H9 (cell line): ENCODE measurements at regions not wholly inside any gene's neighbourhood (a gene's known extent, or its start where the extent isn't known, plus 50 kb on each side); places are given as distances from the start of the nearest gene placed in this dataset.

Experiments used
- DNase-seq: peaks from one replicate; pipeline ENCODE4 v3.0.0-alpha.2; 2017
- H2AFZ ChIP-seq: one replicate; pipeline ENCODE4 v1.6.1; 2013; ENCODE audit warnings: mild to moderate bottlenecking, low read length, control low read depth, moderate library complexity
- H2AK5ac ChIP-seq: 2 replicates; pipeline ENCODE4 v1.6.1; 2013; ENCODE audit warnings: low read length, control low read depth, mixed read lengths; ENCODE audit not compliant: insufficient read length
- H2BK120ac ChIP-seq: one replicate; pipeline ENCODE4 v1.6.1; 2013; ENCODE audit warnings: low read depth, mild to moderate bottlenecking, low read length, control low read depth, inconsistent platforms; ENCODE audit not compliant: poor library complexity, severe bottlenecking
- H2BK12ac ChIP-seq: 2 replicates; pipeline ENCODE4 v1.6.1; 2013; ENCODE audit warnings: low read length, control low read depth, mixed read lengths, low read depth; ENCODE audit not compliant: insufficient read length
- H2BK15ac ChIP-seq: 2 replicates; pipeline ENCODE4 v1.6.1; 2013; ENCODE audit warnings: low read depth, low read length, control low read depth
- H2BK20ac ChIP-seq: one replicate; pipeline ENCODE4 v1.6.1; 2013; ENCODE audit warnings: low read depth, mild to moderate bottlenecking, low read length, control low read depth, inconsistent platforms; ENCODE audit not compliant: poor library complexity, severe bottlenecking
- H2BK5ac ChIP-seq: 2 replicates; pipeline ENCODE4 v1.6.1; 2013; ENCODE audit warnings: low read length, control low read depth, mixed read lengths; ENCODE audit not compliant: insufficient read length
- H3K14ac ChIP-seq: 2 replicates; pipeline ENCODE4 v1.6.1; 2013; ENCODE audit warnings: low read length, control low read depth; ENCODE audit not compliant: insufficient read depth
- H3K18ac ChIP-seq: 2 replicates; pipeline ENCODE4 v1.6.1; 2013; ENCODE audit warnings: low read depth, mild to moderate bottlenecking, mixed read lengths, low read length, control low read depth; ENCODE audit not compliant: insufficient read length
- H3K23ac ChIP-seq: 2 replicates; pipeline ENCODE4 v1.6.1; 2013; ENCODE audit warnings: low read length, control low read depth, mixed read lengths, low read depth; ENCODE audit not compliant: insufficient read length
- H3K23me2 ChIP-seq: 2 replicates; pipeline ENCODE4 v1.6.1; 2013; ENCODE audit warnings: low read depth, mild to moderate bottlenecking, mixed read lengths, low read length, control low read depth; ENCODE audit not compliant: insufficient read length, poor library complexity, severe bottlenecking
- H3K27ac ChIP-seq: 2 replicates; pipeline ENCODE4 v1.5.1; 2013; ENCODE audit warnings: low read length, control low read depth, mixed read lengths, low read depth; ENCODE audit not compliant: insufficient read length
- H3K27me3 ChIP-seq: 2 replicates; pipeline ENCODE4 v1.6.1; 2013; ENCODE audit warnings: low read length, control low read depth, inconsistent platforms; ENCODE audit not compliant: insufficient read depth
- H3K4ac ChIP-seq: 2 replicates; pipeline ENCODE4 v1.6.1; 2013; ENCODE audit warnings: low read depth, mild to moderate bottlenecking, control low read depth, inconsistent platforms, low read length, moderate library complexity
- H3K4me1 ChIP-seq: 2 replicates; pipeline ENCODE4 v1.6.1; 2013; ENCODE audit warnings: low read length, control low read depth, inconsistent platforms; ENCODE audit not compliant: insufficient read depth
- H3K4me2 ChIP-seq: 2 replicates; pipeline ENCODE4 v1.6.1; 2013; ENCODE audit warnings: low read length, control low read depth, mixed read lengths; ENCODE audit not compliant: insufficient read length, insufficient read depth
- H3K56ac ChIP-seq: 2 replicates; pipeline ENCODE4 v1.6.1; 2013; ENCODE audit warnings: low read depth, mild to moderate bottlenecking, mixed read lengths, low read length, control low read depth; ENCODE audit not compliant: insufficient read length
- H3K79me1 ChIP-seq: 2 replicates; pipeline ENCODE4 v1.6.1; 2013; ENCODE audit warnings: low read depth, mild to moderate bottlenecking, moderate library complexity, low read length, control low read depth, inconsistent platforms; ENCODE audit not compliant: insufficient read depth, poor library complexity, severe bottlenecking
- H3K79me2 ChIP-seq: 2 replicates; pipeline ENCODE4 v1.6.1; 2013; ENCODE audit warnings: low read length, control low read depth, inconsistent platforms; ENCODE audit not compliant: insufficient read depth
- H3K9ac ChIP-seq: 2 replicates; pipeline ENCODE4 v1.6.1; 2013; ENCODE audit warnings: low read length, control low read depth, mixed read lengths; ENCODE audit not compliant: insufficient read length; ENCODE audit errors: extremely low read depth
- H3K9me3 ChIP-seq: one replicate; pipeline ENCODE4 v1.6.1; 2013; ENCODE audit warnings: low read depth, low read length, inconsistent platforms; ENCODE audit not compliant: control insufficient read depth
- H3T11ph ChIP-seq: one replicate; pipeline ENCODE4 v1.6.1; 2013; ENCODE audit warnings: mild to moderate bottlenecking, low read length, control low read depth, inconsistent platforms
- H4K20me1 ChIP-seq: one replicate; pipeline ENCODE4 v1.6.1; 2013; ENCODE audit not compliant: control insufficient read depth, insufficient read length, insufficient read depth
- H4K5ac ChIP-seq: 2 replicates; pipeline ENCODE4 v1.6.1; 2013; ENCODE audit warnings: low read depth, mild to moderate bottlenecking, mixed read lengths, low read length, control low read depth; ENCODE audit not compliant: insufficient read length
- H4K8ac ChIP-seq: replicated peaks from 2 replicates; pipeline ENCODE4 v1.6.1; 2013; ENCODE audit warnings: low read length, control low read depth, mixed read lengths, low read depth; ENCODE audit not compliant: insufficient read length
- H4K91ac ChIP-seq: 2 replicates; pipeline ENCODE4 v1.6.1; 2013; ENCODE audit warnings: low read depth, mild to moderate bottlenecking, moderate library complexity, mixed read lengths, low read length, control low read depth; ENCODE audit not compliant: insufficient read length
- H3K27ac Mint-ChIP-seq, 3 experiments: 2 replicates in 2 of 3; 3 replicates in 1 of 3; pipeline ENCODE4 v1.8.0; 2020 to 2021; ENCODE audit warnings: mixed read lengths in 3 of 3, mild to moderate bottlenecking in 1 of 3, moderate library complexity in 1 of 3
- H3K27me3 Mint-ChIP-seq: 2 replicates; pipeline ENCODE4 v1.8.0; 2021; ENCODE audit warnings: low read depth, mild to moderate bottlenecking, moderate library complexity, mixed read lengths
- H3K36me3 Mint-ChIP-seq, 3 experiments: 2 replicates in 2 of 3; 3 replicates in 1 of 3; pipeline ENCODE4 v1.8.0; 2020 to 2021; ENCODE audit warnings: low read depth in 3 of 3, mixed read lengths in 3 of 3; ENCODE audit not compliant: insufficient read depth in 1 of 3
- H3K4me1 Mint-ChIP-seq, 2 experiments: 2 replicates each; pipeline ENCODE4 v1.8.0; 2020; ENCODE audit warnings: mixed read lengths in 2 of 2
- H3K4me3 Mint-ChIP-seq, 2 experiments: 2 replicates in 1 of 2; 3 replicates in 1 of 2; pipeline ENCODE4 v1.8.0; 2020 to 2021; ENCODE audit warnings: mild to moderate bottlenecking in 2 of 2, mixed read lengths in 2 of 2, moderate library complexity in 1 of 2
- H3K9me3 Mint-ChIP-seq, 2 experiments: 2 replicates in 1 of 2; 3 replicates in 1 of 2; pipeline ENCODE4 v1.8.0; 2020; ENCODE audit warnings: mild to moderate bottlenecking in 2 of 2, mixed read lengths in 2 of 2, moderate library complexity in 1 of 2
- WGBS: extraction: QIAGEN DNeasy Blood & Tissue Kit; methylation state at CpG from one replicate; pipeline ENCODE4 v1.1.7; 2013; ENCODE audit warnings: missing lambda C conversion rate, low lambda C conversion rate, mixed read lengths; ENCODE audit not compliant: insufficient read length; ENCODE audit errors: extremely low coverage; 5-methylcytosine and 5-hydroxymethylcytosine counted together
- TF ChIP-seq, protein P1 (sequence below): fragments of 200-600 bp; sonication (generic); conservative IDR thresholded peaks from 3 replicates; pipeline ENCODE4 v1.8.0; 2021; ENCODE audit warnings: antibody characterized with exemption, mild to moderate bottlenecking

DNA sequence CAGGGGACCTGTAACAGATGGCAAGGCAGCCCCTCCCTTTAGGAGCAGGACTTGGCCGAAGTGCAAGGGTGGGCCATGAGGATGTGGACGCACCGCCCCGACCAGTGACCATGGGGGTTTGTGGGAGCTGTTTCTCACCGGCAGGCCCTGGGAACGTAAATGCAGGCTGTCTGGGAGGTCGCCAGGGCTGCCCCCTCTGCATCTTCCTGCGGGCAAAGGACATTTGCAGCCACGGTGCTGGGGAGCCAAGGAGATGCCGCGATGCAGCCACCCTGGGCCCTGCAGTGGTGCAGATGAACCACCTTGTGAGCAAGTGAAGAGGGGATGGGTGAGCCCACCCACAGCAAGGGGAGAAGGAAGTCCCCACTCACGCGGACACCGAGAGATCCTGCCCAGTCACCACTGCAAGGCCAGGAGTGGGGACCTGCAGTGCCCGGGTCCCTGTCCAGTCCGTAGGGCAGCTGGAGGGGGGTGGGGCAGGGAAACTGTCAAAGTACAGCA, 121.1 kb downstream of the SIK1 start:
- Histone ChIP-seq H3T11ph (no peak overlapping the region), H2BK15ac (no peak overlapping the region), H4K5ac (no peak overlapping the region), H3K4me2 (no peak overlapping the region), H3K23ac (no peak overlapping the region), H3K23me2 (no peaks in the 10 kb centered on the region), H2BK20ac (no peak overlapping the region), H3K79me1 (no peaks in the 10 kb centered on the region), H4K20me1 (no peaks in the 10 kb centered on the region), H2BK120ac (no peak overlapping the region), H4K91ac (no peak overlapping the region), H4K8ac (no peak overlapping the region), H3K4me1 (no peaks in the 10 kb centered on the region), H3K27ac (no peak overlapping the region), H2BK5ac (no peak overlapping the region), H3K14ac (no peak overlapping the region), H3K4ac (no peak overlapping the region), H3K9ac (no peak overlapping the region), H2AFZ (no peak overlapping the region), H3K56ac (no peak overlapping the region), H3K9me3 (no peaks in the 10 kb centered on the region), H2BK12ac (no peak overlapping the region), H3K79me2 (no peaks in the 10 kb centered on the region), H2AK5ac (no peak overlapping the region), H3K18ac (no peak overlapping the region), H3K27me3 (no peaks in the 10 kb centered on the region)
- H3K27ac Mint-ChIP-seq, result no peak overlapping the region
- no CpG with 5 or more reads among the region's 16 CpGs for WGBS
- H3K4me1 Mint-ChIP-seq, result peaks cover 5 to 8% of the 10 kb centered on the region in 2 experiments; a peak in 3 of 4 replicates
- DNase-seq, result no peak
- H3K27me3 Mint-ChIP-seq, result no peaks in the 10 kb centered on the region
- TF ChIP-seq, protein P1, sequence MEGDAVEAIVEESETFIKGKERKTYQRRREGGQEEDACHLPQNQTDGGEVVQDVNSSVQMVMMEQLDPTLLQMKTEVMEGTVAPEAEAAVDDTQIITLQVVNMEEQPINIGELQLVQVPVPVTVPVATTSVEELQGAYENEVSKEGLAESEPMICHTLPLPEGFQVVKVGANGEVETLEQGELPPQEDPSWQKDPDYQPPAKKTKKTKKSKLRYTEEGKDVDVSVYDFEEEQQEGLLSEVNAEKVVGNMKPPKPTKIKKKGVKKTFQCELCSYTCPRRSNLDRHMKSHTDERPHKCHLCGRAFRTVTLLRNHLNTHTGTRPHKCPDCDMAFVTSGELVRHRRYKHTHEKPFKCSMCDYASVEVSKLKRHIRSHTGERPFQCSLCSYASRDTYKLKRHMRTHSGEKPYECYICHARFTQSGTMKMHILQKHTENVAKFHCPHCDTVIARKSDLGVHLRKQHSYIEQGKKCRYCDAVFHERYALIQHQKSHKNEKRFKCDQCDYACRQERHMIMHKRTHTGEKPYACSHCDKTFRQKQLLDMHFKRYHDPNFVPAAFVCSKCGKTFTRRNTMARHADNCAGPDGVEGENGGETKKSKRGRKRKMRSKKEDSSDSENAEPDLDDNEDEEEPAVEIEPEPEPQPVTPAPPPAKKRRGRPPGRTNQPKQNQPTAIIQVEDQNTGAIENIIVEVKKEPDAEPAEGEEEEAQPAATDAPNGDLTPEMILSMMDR, result no peak
- H3K9me3 Mint-ChIP-seq, result no peaks in the 10 kb centered on the region
- H3K4me3 Mint-ChIP-seq, result no peak overlapping the region
- H3K36me3 Mint-ChIP-seq, result no peaks in the 10 kb centered on the region; a peak in 1 of 7 replicates
